ENCODE measurements at regions not wholly inside any gene's neighbourhood (a gene's known extent, or its start where the extent isn't known, plus 50 kb on each side); places are given as distances from the start of the nearest gene placed in this dataset.

GRCh38 chr20:39640147-39640546, 678.0 kb downstream of the DHX35 start:
- no peaks in the 10 kb centered on the region for H3K27me3 ChIP-seq (ENCODE audit: control insufficient read depth in 1 of 2, insufficient read depth in 2 of 2, low read length in 1 of 2)
- ATAC-seq (ENCODE audit: low FRiP score) = no peak
- no peaks in the 10 kb centered on the region for H3K9me3 ChIP-seq (ENCODE audit: control insufficient read depth, low read length)
- H3K36me3 ChIP-seq (ENCODE audit: control insufficient read depth in 1 of 2, insufficient read depth in 2 of 2, low read length in 1 of 2) = no peaks in the 10 kb centered on the region
- H3K27ac ChIP-seq (ENCODE audit: low read depth in 1 of 2, low read length in 2 of 2) = no peak overlapping the region
- intact Hi-C loops (cut with DNase I) = no loop called here
- H3K4me3 ChIP-seq (ENCODE audit: low read length in 2 of 2) = no peak overlapping the region
- no peak for DNase-seq
- H3K4me1 ChIP-seq (ENCODE audit: control insufficient read depth in 1 of 2, insufficient read depth in 2 of 2, low read length in 2 of 2) = no peaks in the 10 kb centered on the region
- 92 to 94% methylated on average over 8 of the region's 8 CpGs for WGBS, 2 donors

DNA sequence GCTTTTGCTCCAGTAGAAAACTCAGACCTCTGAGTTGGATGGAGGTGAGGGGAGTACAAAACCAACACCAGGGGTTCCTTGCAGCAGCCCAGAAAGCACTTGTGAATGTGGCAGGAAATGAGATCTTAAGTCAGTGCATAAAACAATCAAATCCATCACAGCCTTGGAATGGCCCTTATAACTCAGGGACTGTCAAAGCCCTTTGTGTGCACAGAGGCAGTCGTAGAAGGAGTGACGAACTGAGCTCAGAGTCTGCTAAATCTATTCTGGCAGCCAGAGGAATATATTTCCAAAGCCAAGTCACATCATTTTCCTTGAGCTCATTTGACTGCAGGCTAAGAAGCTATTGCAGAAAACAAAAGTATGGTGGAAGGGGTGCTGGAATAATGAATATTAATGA, 676.6 kb downstream of the DHX35 start:
- intact Hi-C loops (cut with DNase I) = no loop called here
- WGBS, 2 donors = 0 to 5% methylated on average over 2 of the region's 2 CpGs
- H3K27me3 ChIP-seq (ENCODE audit: control insufficient read depth in 1 of 2, insufficient read depth in 2 of 2, low read length in 1 of 2) = no peaks in the 10 kb centered on the region
- DNase-seq (no peak), ATAC-seq (ENCODE audit: low FRiP score) (no peak)
- no peaks in the 10 kb centered on the region for H3K4me1 ChIP-seq (ENCODE audit: control insufficient read depth in 1 of 2, insufficient read depth in 2 of 2, low read length in 2 of 2)
- no peaks in the 10 kb centered on the region for H3K9me3 ChIP-seq (ENCODE audit: control insufficient read depth, low read length)
- H3K27ac ChIP-seq (ENCODE audit: low read depth in 1 of 2, low read length in 2 of 2) = no peak overlapping the region
- H3K36me3 ChIP-seq (ENCODE audit: control insufficient read depth in 1 of 2, insufficient read depth in 2 of 2, low read length in 1 of 2) = no peaks in the 10 kb centered on the region
- no peak overlapping the region for H3K4me3 ChIP-seq (ENCODE audit: low read length in 2 of 2)

DNA sequence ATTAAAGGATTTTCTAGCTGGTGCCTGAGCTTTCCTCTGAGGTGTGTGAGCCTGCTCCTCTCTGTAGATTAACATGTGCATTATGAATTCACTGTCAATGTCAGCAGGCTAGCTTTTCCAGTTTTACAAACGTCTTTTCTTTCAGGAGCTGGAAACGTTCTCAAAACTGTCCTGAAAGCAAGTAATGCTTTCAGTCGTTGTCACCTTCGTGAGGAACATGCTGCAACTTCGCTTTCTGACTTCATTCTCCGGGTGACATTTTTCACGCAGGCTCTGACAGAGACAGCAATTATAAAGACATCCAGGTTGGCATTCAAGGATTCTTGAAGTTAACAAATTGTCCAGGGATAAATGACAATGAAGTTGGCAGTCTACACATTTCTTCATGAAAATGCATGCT, 671.5 kb downstream of the DHX35 start:
- H3K36me3 ChIP-seq (ENCODE audit: control insufficient read depth in 1 of 2, insufficient read depth in 2 of 2, low read length in 1 of 2) = no peaks in the 10 kb centered on the region
- no peaks in the 10 kb centered on the region for H3K4me1 ChIP-seq (ENCODE audit: control insufficient read depth in 1 of 2, insufficient read depth in 2 of 2, low read length in 2 of 2)
- ATAC-seq (ENCODE audit: low FRiP score) (no peak), DNase-seq (no peak)
- H3K4me3 ChIP-seq (ENCODE audit: low read length in 2 of 2) = no peak overlapping the region
- H3K27me3 ChIP-seq (ENCODE audit: control insufficient read depth in 1 of 2, insufficient read depth in 2 of 2, low read length in 1 of 2) = no peaks in the 10 kb centered on the region
- 55 to 58% methylated on average over 7 of the region's 7 CpGs for WGBS, 2 donors
- intact Hi-C loops (cut with DNase I) = no loop called here
- no peak overlapping the region for H3K27ac ChIP-seq (ENCODE audit: low read depth in 1 of 2, low read length in 2 of 2)
- no peaks in the 10 kb centered on the region for H3K9me3 ChIP-seq (ENCODE audit: control insufficient read depth, low read length)

GRCh38 chr20:39632757-39633156, 670.6 kb downstream of the DHX35 start:
- H3K9me3 ChIP-seq (ENCODE audit: control insufficient read depth, low read length) = no peaks in the 10 kb centered on the region
- no peak overlapping the region for H3K27ac ChIP-seq (ENCODE audit: low read depth in 1 of 2, low read length in 2 of 2)
- no peaks in the 10 kb centered on the region for H3K27me3 ChIP-seq (ENCODE audit: control insufficient read depth in 1 of 2, insufficient read depth in 2 of 2, low read length in 1 of 2)
- no peak overlapping the region for H3K4me3 ChIP-seq (ENCODE audit: low read length in 2 of 2)
- DNase-seq = no peak
- intact Hi-C loops (cut with DNase I) = no loop called here
- ATAC-seq (ENCODE audit: low FRiP score) = no peak
- H3K36me3 ChIP-seq (ENCODE audit: control insufficient read depth in 1 of 2, insufficient read depth in 2 of 2, low read length in 1 of 2) = no peaks in the 10 kb centered on the region
- no peaks in the 10 kb centered on the region for H3K4me1 ChIP-seq (ENCODE audit: control insufficient read depth in 1 of 2, insufficient read depth in 2 of 2, low read length in 2 of 2)

- H3K4me3 ChIP-seq (ENCODE audit: low read length in 2 of 2) = no peak overlapping the region
- no peaks in the 10 kb centered on the region for H3K9me3 ChIP-seq (ENCODE audit: control insufficient read depth, low read length)
- no peak overlapping the region for H3K27ac ChIP-seq (ENCODE audit: low read depth in 1 of 2, low read length in 2 of 2)
- no peaks in the 10 kb centered on the region for H3K36me3 ChIP-seq (ENCODE audit: control insufficient read depth in 1 of 2, insufficient read depth in 2 of 2, low read length in 1 of 2)
- DNase-seq = no peak
- no peaks in the 10 kb centered on the region for H3K4me1 ChIP-seq (ENCODE audit: control insufficient read depth in 1 of 2, insufficient read depth in 2 of 2, low read length in 2 of 2)
- intact Hi-C loops (cut with DNase I) = no loop called here
- no peaks in the 10 kb centered on the region for H3K27me3 ChIP-seq (ENCODE audit: control insufficient read depth in 1 of 2, insufficient read depth in 2 of 2, low read length in 1 of 2)
- ATAC-seq (ENCODE audit: low FRiP score) = no peak
These were observed 670.0 kb downstream of the DHX35 start for GRCh38 chr20:39632176-39632575.

- Histone ChIP-seq H3K27me3 (ENCODE audit: control insufficient read depth in 1 of 2, insufficient read depth in 2 of 2, low read length in 1 of 2) (no peaks in the 10 kb centered on the region), H3K27ac (ENCODE audit: low read depth in 1 of 2, low read length in 2 of 2) (no peak overlapping the region), H3K9me3 (ENCODE audit: control insufficient read depth, low read length) (no peaks in the 10 kb centered on the region), H3K36me3 (ENCODE audit: control insufficient read depth in 1 of 2, insufficient read depth in 2 of 2, low read length in 1 of 2) (no peaks in the 10 kb centered on the region), H3K4me1 (ENCODE audit: control insufficient read depth in 1 of 2, insufficient read depth in 2 of 2, low read length in 2 of 2) (no peaks in the 10 kb centered on the region), H3K4me3 (ENCODE audit: low read length in 2 of 2) (no peak overlapping the region)
- no peak for DNase-seq
- intact Hi-C loops (cut with DNase I) = no loop called here
- no peak for ATAC-seq (ENCODE audit: low FRiP score)
These were observed 669.4 kb downstream of the DHX35 start for GRCh38 chr20:39631557-39631956.

GRCh38 chr20:39630215-39630908, 668.2 kb downstream of the DHX35 start:
- H3K36me3 ChIP-seq (ENCODE audit: control insufficient read depth in 1 of 2, insufficient read depth in 2 of 2, low read length in 1 of 2) = no peaks in the 10 kb centered on the region
- DNase-seq (no peak), ATAC-seq (ENCODE audit: low FRiP score) (no peak)
- H3K27ac ChIP-seq (ENCODE audit: low read depth in 1 of 2, low read length in 2 of 2) = no peak overlapping the region
- no peaks in the 10 kb centered on the region for H3K27me3 ChIP-seq (ENCODE audit: control insufficient read depth in 1 of 2, insufficient read depth in 2 of 2, low read length in 1 of 2)
- H3K4me1 ChIP-seq (ENCODE audit: control insufficient read depth in 1 of 2, insufficient read depth in 2 of 2, low read length in 2 of 2) = no peaks in the 10 kb centered on the region
- WGBS, 2 donors = 76 to 80% methylated on average over 4 of the region's 4 CpGs
- intact Hi-C loops (cut with DNase I) = no loop called here
- H3K4me3 ChIP-seq (ENCODE audit: low read length in 2 of 2) = no peak overlapping the region
- H3K9me3 ChIP-seq (ENCODE audit: control insufficient read depth, low read length) = no peaks in the 10 kb centered on the region

DNA sequence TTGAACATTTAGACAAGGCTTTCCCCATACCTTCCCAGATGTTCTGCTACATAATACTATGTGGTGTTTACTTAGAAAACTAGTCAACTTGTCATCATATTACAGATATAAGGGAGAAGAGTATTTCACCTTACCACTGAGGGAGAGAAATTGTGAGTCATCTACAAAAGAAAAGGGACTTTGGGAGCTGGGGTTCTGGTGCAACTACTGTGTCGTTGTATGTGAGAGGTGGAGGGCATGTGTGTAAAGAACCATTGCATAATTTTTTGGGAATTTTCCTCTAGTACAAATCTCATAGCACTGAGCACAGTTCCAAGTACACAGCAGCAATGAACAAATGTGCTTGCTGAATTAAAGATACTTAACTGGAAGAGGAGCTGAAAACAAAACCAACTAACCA, 665.6 kb downstream of the DHX35 start:
- no peaks in the 10 kb centered on the region for H3K27me3 ChIP-seq (ENCODE audit: control insufficient read depth in 1 of 2, insufficient read depth in 2 of 2, low read length in 1 of 2)
- H3K9me3 ChIP-seq (ENCODE audit: control insufficient read depth, low read length) = no peaks in the 10 kb centered on the region
- no peak for ATAC-seq (ENCODE audit: low FRiP score)
- 78 to 89% methylated on average over 1 of the region's 1 CpG for WGBS, 2 donors
- H3K4me3 ChIP-seq (ENCODE audit: low read length in 2 of 2) = no peak overlapping the region
- no peak for DNase-seq
- H3K4me1 ChIP-seq (ENCODE audit: control insufficient read depth in 1 of 2, insufficient read depth in 2 of 2, low read length in 2 of 2) = no peaks in the 10 kb centered on the region
- H3K27ac ChIP-seq (ENCODE audit: low read depth in 1 of 2, low read length in 2 of 2) = no peak overlapping the region
- no peaks in the 10 kb centered on the region for H3K36me3 ChIP-seq (ENCODE audit: control insufficient read depth in 1 of 2, insufficient read depth in 2 of 2, low read length in 1 of 2)
- intact Hi-C loops (cut with DNase I) = no loop called here

GRCh38 chr20:39624316-39624715, 662.2 kb downstream of the DHX35 start:
- intact Hi-C loops (cut with DNase I) = no loop called here
- no peaks in the 10 kb centered on the region for H3K4me1 ChIP-seq (ENCODE audit: control insufficient read depth in 1 of 2, insufficient read depth in 2 of 2, low read length in 2 of 2)
- no peak overlapping the region for H3K4me3 ChIP-seq (ENCODE audit: low read length in 2 of 2)
- WGBS, 2 donors = 54 to 75% methylated on average over 1 of the region's 1 CpG
- no peak for ATAC-seq (ENCODE audit: low FRiP score)
- no peaks in the 10 kb centered on the region for H3K9me3 ChIP-seq (ENCODE audit: control insufficient read depth, low read length)
- H3K27ac ChIP-seq (ENCODE audit: low read depth in 1 of 2, low read length in 2 of 2) = no peak overlapping the region
- H3K27me3 ChIP-seq (ENCODE audit: control insufficient read depth in 1 of 2, insufficient read depth in 2 of 2, low read length in 1 of 2) = no peaks in the 10 kb centered on the region
- no peaks in the 10 kb centered on the region for H3K36me3 ChIP-seq (ENCODE audit: control insufficient read depth in 1 of 2, insufficient read depth in 2 of 2, low read length in 1 of 2)
- DNase-seq = no peak
